ENCODE measurements at regions not wholly inside any gene's neighbourhood (a gene's known extent, or its start where the extent isn't known, plus 50 kb on each side); places are given as distances from the start of the nearest gene placed in this dataset.

DNA sequence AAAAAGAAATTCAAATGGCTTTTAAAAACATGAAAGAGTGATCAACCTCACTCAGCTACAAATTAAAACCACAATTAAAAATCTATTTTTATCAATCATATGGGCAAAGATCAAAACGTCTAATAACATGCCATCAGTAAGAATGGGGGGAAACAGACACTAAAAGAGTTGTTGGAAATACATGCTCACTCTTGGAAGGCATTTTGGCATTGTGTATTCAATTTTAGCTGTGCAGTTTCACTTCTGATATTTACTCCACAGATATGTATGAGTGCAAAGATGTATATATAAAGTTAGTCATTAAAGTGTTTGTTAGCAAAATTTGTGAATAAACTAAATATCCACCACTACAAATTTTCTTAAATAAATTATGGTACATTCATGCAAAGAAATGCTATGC, 112.3 kb upstream of the TOP1 start:
- intact Hi-C loops (cut with DNase I): no loop called here
- 30% methylated on average over 1 of the region's 1 CpG for WGBS
- ATAC-seq: no peak

GRCh38 chr20:40920291-40920690, 108.3 kb upstream of the TOP1 start:
- Histone ChIP-seq H3K4me1 (ENCODE audit: control insufficient read depth, insufficient read depth, low read length) (no peaks in the 10 kb centered on the region), H3K4me3 (ENCODE audit: low read length) (no peak overlapping the region), H3K27me3 (ENCODE audit: control insufficient read depth, insufficient read depth) (no peaks in the 10 kb centered on the region), H3K9me3 (ENCODE audit: control insufficient read depth, low read length) (no peaks in the 10 kb centered on the region), H3K27ac (ENCODE audit: low read length) (no peak overlapping the region)
- DNase-seq: no peak
- 84% methylated on average over 2 of the region's 2 CpGs for WGBS
- no peak for ATAC-seq
- intact Hi-C loops (cut with DNase I): no loop called here

More for the DNA sequence above, 112.3 kb upstream of the TOP1 start:
- Histone ChIP-seq H3K9me3 (ENCODE audit: control insufficient read depth, low read length) (no peaks in the 10 kb centered on the region), H3K27me3 (ENCODE audit: control insufficient read depth, insufficient read depth) (no peaks in the 10 kb centered on the region), H3K4me3 (ENCODE audit: low read length) (no peak overlapping the region), H3K27ac (ENCODE audit: low read length) (no peak overlapping the region), H3K4me1 (ENCODE audit: control insufficient read depth, insufficient read depth, low read length) (no peaks in the 10 kb centered on the region)
- DNase-seq: no peak

DNA sequence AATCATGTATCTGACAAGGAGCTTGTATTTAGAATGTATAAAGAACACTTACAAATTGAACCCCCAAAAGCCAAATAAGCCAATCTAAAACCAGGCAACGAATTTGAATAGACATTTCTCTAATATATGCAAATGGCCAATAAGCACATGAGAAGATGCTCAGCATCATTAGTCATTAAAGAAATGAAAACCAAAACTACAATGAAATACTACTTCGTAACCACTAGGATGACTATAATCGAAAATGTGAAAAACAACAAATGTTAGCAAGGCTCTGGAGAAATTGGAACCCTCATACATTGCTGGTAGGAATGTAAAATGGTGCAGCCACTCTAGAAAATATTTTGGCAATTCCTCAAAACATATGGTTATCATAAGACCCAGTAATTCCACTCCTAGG, 105.8 kb upstream of the TOP1 start:
- no peaks in the 10 kb centered on the region for H3K27me3 ChIP-seq (ENCODE audit: control insufficient read depth, insufficient read depth)
- H3K4me3 ChIP-seq (ENCODE audit: low read length): no peak overlapping the region
- no peaks in the 10 kb centered on the region for H3K4me1 ChIP-seq (ENCODE audit: control insufficient read depth, insufficient read depth, low read length)
- H3K27ac ChIP-seq (ENCODE audit: low read length): no peak overlapping the region
- intact Hi-C loops (cut with DNase I): no loop called here
- H3K9me3 ChIP-seq (ENCODE audit: control insufficient read depth, low read length): no peaks in the 10 kb centered on the region
- WGBS: 81% methylated on average over 3 of the region's 3 CpGs
- no peak for DNase-seq
- no peak for ATAC-seq

DNA sequence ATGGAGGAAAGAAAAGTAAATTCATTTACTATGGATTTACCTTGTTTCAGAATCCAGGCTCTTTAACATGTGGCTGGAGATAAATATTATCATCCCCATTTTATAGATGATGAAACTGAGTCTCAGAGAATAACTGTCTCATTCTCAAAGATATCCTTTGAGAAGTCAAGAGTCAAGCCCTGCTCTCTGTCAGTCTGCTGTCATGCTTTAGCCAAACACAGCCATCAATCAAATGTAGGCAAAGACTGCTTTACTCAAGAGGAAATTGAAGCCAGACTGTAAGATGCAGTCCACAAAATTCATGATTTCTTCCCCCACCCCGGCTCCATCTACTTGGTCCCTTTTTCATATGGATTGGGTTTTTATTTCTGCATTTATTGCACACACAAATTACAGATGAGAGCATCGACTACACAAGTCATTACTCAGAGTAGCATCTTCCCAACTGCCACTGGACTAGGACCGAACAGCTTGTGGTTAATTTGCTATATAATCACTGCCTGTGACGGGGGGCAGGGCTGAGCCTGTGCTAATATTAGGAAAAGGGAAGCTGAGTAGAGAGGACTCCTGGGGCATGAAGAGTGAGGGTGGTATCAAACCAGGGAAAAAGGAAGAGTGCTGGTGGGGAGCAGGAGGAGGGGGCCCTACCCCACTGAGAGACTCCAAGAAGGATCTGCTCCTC, 102.7 kb upstream of the TOP1 start:
- no peak overlapping the region for H3K4me3 ChIP-seq (ENCODE audit: low read length)
- intact Hi-C loops (cut with DNase I): no loop called here
- no peak overlapping the region for H3K27ac ChIP-seq (ENCODE audit: low read length)
- DNase-seq (no peak), ATAC-seq (no peak)
- no peaks in the 10 kb centered on the region for H3K27me3 ChIP-seq (ENCODE audit: control insufficient read depth, insufficient read depth)
- H3K4me1 ChIP-seq (ENCODE audit: control insufficient read depth, insufficient read depth, low read length): no peaks in the 10 kb centered on the region
- WGBS: 65% methylated on average over 4 of the region's 4 CpGs
- H3K9me3 ChIP-seq (ENCODE audit: control insufficient read depth, low read length): no peaks in the 10 kb centered on the region

DNA sequence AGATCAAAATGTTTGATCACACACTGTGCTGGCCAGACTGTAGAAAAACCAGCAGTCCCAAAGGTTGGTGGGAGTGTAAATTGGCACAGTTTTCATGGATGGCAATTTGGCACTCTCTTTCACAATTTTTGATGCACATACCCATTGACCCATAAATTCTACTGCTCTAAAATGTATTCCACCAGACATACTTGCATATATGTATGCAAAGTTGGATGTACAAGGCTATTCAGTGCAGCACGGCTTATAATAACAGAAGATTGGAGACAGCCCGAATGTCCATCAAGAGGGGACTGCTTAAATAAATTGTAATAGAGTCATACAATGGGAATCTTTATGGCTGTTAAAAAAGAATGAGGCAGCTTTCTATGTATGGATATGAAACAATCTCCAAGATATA, 101.7 kb upstream of the TOP1 start:
- H3K27ac ChIP-seq (ENCODE audit: low read length): no peak overlapping the region
- DNase-seq (no peak), ATAC-seq (no peak)
- 86% methylated on average over 2 of the region's 2 CpGs for WGBS
- no peaks in the 10 kb centered on the region for H3K27me3 ChIP-seq (ENCODE audit: control insufficient read depth, insufficient read depth)
- no peak overlapping the region for H3K4me3 ChIP-seq (ENCODE audit: low read length)
- H3K9me3 ChIP-seq (ENCODE audit: control insufficient read depth, low read length): no peaks in the 10 kb centered on the region
- intact Hi-C loops (cut with DNase I): no loop called here
- H3K4me1 ChIP-seq (ENCODE audit: control insufficient read depth, insufficient read depth, low read length): no peaks in the 10 kb centered on the region

DNA sequence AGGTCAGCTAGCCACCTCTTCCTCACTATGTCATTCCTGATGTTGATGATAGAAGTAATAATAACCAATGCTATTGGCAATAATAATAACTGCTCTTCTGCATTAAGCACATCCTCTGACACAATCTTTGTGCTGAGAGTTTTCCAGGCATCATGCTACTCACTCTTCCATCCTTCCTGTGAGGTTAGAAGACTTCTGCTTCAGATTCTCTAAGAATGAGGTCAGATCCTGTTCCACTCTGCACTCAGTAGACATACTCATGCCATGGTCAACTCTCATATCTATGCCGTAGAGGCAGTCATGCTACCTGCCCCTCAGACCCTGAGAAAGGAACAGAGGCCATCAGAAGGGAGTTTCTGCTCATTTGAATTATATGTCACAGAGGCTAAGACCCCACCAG, 98.1 kb upstream of the TOP1 start:
- ATAC-seq (no peak), DNase-seq (no peak)
- Histone ChIP-seq H3K4me1 (ENCODE audit: control insufficient read depth, insufficient read depth, low read length) (no peaks in the 10 kb centered on the region), H3K27me3 (ENCODE audit: control insufficient read depth, insufficient read depth) (no peaks in the 10 kb centered on the region), H3K27ac (ENCODE audit: low read length) (no peak overlapping the region), H3K9me3 (ENCODE audit: control insufficient read depth, low read length) (no peaks in the 10 kb centered on the region), H3K4me3 (ENCODE audit: low read length) (no peak overlapping the region)
- intact Hi-C loops (cut with DNase I): no loop called here
- WGBS: 62% methylated on average over 1 of the region's 1 CpG

GRCh38 chr20:40931410-40932044, 97.1 kb upstream of the TOP1 start:
- H3K27me3 ChIP-seq (ENCODE audit: control insufficient read depth, insufficient read depth): no peaks in the 10 kb centered on the region
- no peak for DNase-seq
- 59% methylated on average over 4 of the region's 4 CpGs for WGBS
- no peak overlapping the region for H3K4me3 ChIP-seq (ENCODE audit: low read length)
- no peak overlapping the region for H3K27ac ChIP-seq (ENCODE audit: low read length)
- H3K9me3 ChIP-seq (ENCODE audit: control insufficient read depth, low read length): no peaks in the 10 kb centered on the region
- no peaks in the 10 kb centered on the region for H3K4me1 ChIP-seq (ENCODE audit: control insufficient read depth, insufficient read depth, low read length)
- intact Hi-C loops (cut with DNase I): no loop called here
- no peak for ATAC-seq

DNA sequence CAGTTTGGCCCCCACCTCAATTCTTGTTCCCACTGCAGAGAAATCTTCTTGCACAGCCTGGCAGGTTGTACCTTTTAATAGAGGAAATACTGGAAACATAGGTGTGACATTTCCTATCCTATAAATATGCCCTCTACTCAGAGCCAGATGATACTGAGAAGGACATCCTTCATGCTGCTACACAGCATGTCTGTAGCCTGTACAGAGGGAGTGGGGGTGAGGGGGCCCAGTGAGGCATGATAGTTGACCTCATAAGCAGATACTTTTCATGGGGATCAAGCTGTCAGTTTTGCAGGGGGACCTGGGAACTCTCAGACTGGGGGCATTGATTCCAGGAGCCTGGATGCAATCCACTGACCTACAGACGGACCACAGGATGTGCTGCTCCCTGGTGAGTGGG, 96.2 kb upstream of the TOP1 start:
- ATAC-seq (no peak), DNase-seq (no peak)
- Histone ChIP-seq H3K9me3 (ENCODE audit: control insufficient read depth, low read length) (no peaks in the 10 kb centered on the region), H3K4me3 (ENCODE audit: low read length) (no peak overlapping the region), H3K4me1 (ENCODE audit: control insufficient read depth, insufficient read depth, low read length) (no peaks in the 10 kb centered on the region), H3K27me3 (ENCODE audit: control insufficient read depth, insufficient read depth) (no peaks in the 10 kb centered on the region), H3K27ac (ENCODE audit: low read length) (no peak overlapping the region)
- intact Hi-C loops (cut with DNase I): no loop called here
- WGBS: 51% methylated on average over 1 of the region's 1 CpG

GRCh38 chr20:40933758-40934157, 94.9 kb upstream of the TOP1 start:
- H3K9me3 ChIP-seq (ENCODE audit: control insufficient read depth, low read length): no peaks in the 10 kb centered on the region
- ATAC-seq (no peak), DNase-seq (no peak)
- H3K4me3 ChIP-seq (ENCODE audit: low read length): no peak overlapping the region
- intact Hi-C loops (cut with DNase I): no loop called here
- no peaks in the 10 kb centered on the region for H3K27me3 ChIP-seq (ENCODE audit: control insufficient read depth, insufficient read depth)
- 90% methylated on average over 1 of the region's 1 CpG for WGBS
- no peak overlapping the region for H3K27ac ChIP-seq (ENCODE audit: low read length)
- no peaks in the 10 kb centered on the region for H3K4me1 ChIP-seq (ENCODE audit: control insufficient read depth, insufficient read depth, low read length)

DNA sequence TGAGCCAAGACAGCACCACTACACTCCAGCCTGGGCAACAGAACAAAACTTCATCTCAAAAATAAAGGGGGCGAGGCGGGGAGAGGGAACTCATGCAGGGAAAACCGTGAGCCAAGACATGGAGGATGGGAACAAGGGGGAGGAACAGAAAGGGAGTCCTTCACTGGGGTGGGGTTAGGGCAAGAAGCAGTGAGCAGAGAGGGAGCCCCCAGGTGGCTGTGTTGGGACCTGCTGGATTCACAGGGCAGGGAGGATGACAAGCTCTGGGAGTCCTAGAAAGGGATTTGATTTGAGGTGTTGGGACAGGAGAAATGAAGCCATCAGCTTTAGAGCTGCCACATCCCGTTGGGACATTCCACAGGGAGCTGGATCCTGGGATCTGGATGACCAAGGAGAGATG, 90.6 kb upstream of the TOP1 start:
- Histone ChIP-seq H3K4me3 (ENCODE audit: low read length) (no peak overlapping the region), H3K4me1 (ENCODE audit: control insufficient read depth, insufficient read depth, low read length) (no peaks in the 10 kb centered on the region), H3K9me3 (ENCODE audit: control insufficient read depth, low read length) (no peaks in the 10 kb centered on the region), H3K27me3 (ENCODE audit: control insufficient read depth, insufficient read depth) (no peaks in the 10 kb centered on the region), H3K27ac (ENCODE audit: low read length) (no peak overlapping the region)
- ATAC-seq (no peak), DNase-seq (no peak)
- WGBS: 86% methylated on average over 4 of the region's 4 CpGs
- intact Hi-C loops (cut with DNase I): no loop called here

GRCh38 chr20:40939667-40940066, 89.0 kb upstream of the TOP1 start:
- Histone ChIP-seq H3K4me3 (ENCODE audit: low read length) (no peak overlapping the region), H3K27me3 (ENCODE audit: control insufficient read depth, insufficient read depth) (no peaks in the 10 kb centered on the region), H3K4me1 (ENCODE audit: control insufficient read depth, insufficient read depth, low read length) (no peaks in the 10 kb centered on the region), H3K27ac (ENCODE audit: low read length) (no peak overlapping the region), H3K9me3 (ENCODE audit: control insufficient read depth, low read length) (no peaks in the 10 kb centered on the region)
- DNase-seq (no peak), ATAC-seq (no peak)
- intact Hi-C loops (cut with DNase I): loop anchor here in 1 of 4 donors (10.0 kb wide), 1 partner anchor 195 kb away; no protein-coding TSS in a partner anchor
- 97% methylated on average over 5 of the region's 5 CpGs for WGBS
